CD4-positive, CD25-positive, alpha-beta regulatory T cell (primary cell): ENCODE measurements at regions not wholly inside any gene's neighbourhood (a gene's known extent, or its start where the extent isn't known, plus 50 kb on each side); places are given as distances from the start of the nearest gene placed in this dataset.
"Not testable (repeated sequence)": the region's sequence is repeated elsewhere in the genome, so short reads cannot be mapped to it uniquely, and the experiment has no call there.

ENCODE experiments used
- ATAC-seq, 2 donors: fragments of 150-1000 bp; cut with Tn5 transposase; one replicate each; pipeline ENCODE4 v1.10.0; 2021; ENCODE audit warnings: low read depth in 2 of 2, moderate number of reproducible peaks in 2 of 2, moderate library complexity in 1 of 2
- DNase-seq, 3 donors: peaks; one replicate each; pipeline versions ENCODE4 v3.0.0 to v3.0.0-alpha.2; 2012 to 2022; ENCODE audit warnings: mixed read lengths in 1 of 3
- H3K27ac ChIP-seq: one replicate; pipeline ENCODE4 v1.7.0; 2013; ENCODE audit warnings: mild to moderate bottlenecking, low read length; ENCODE audit not compliant: insufficient read depth, poor library complexity, severe bottlenecking
- H3K27me3 ChIP-seq: one replicate; pipeline ENCODE4 v1.7.0; 2013; ENCODE audit warnings: low read length; ENCODE audit not compliant: control insufficient read depth, insufficient read depth
- H3K36me3 ChIP-seq: one replicate; pipeline ENCODE4 v1.7.0; 2013; ENCODE audit warnings: mild to moderate bottlenecking, low read length, moderate library complexity; ENCODE audit not compliant: control insufficient read depth, insufficient read depth
- H3K4me1 ChIP-seq: 2 replicates; pipeline ENCODE4 v1.7.0; 2013; ENCODE audit warnings: mild to moderate bottlenecking, low read length; ENCODE audit not compliant: insufficient read depth, control insufficient read depth, poor library complexity, severe bottlenecking
- H3K4me3 ChIP-seq: one replicate; pipeline ENCODE4 v1.7.0; 2013; ENCODE audit warnings: low read depth, mild to moderate bottlenecking, low read length, moderate library complexity
- H3K9me3 ChIP-seq, 2 experiments: 1 replicate in 1 of 2; 2 replicates in 1 of 2; pipeline ENCODE4 v1.7.0; 2013; ENCODE audit warnings: low read length in 2 of 2, mild to moderate bottlenecking in 1 of 2, moderate library complexity in 1 of 2; ENCODE audit not compliant: control insufficient read depth in 2 of 2
- H3K27ac Mint-ChIP-seq, 3 donors: one replicate each; pipeline ENCODE4 v1.8.0; 2020 to 2022; ENCODE audit warnings: mild to moderate bottlenecking in 3 of 3, mixed read lengths in 3 of 3, moderate library complexity in 2 of 3
- H3K27me3 Mint-ChIP-seq: one replicate; pipeline ENCODE4 v1.8.0; 2022; ENCODE audit warnings: mild to moderate bottlenecking, mixed read lengths
- H3K36me3 Mint-ChIP-seq: one replicate; pipeline ENCODE4 v1.8.0; 2020; ENCODE audit warnings: mixed read lengths
- H3K4me1 Mint-ChIP-seq, 4 donors: one replicate each; pipeline ENCODE4 v1.8.0; 2020 to 2022; ENCODE audit warnings: mixed read lengths in 4 of 4, mild to moderate bottlenecking in 1 of 4
- H3K4me3 Mint-ChIP-seq, 4 donors: one replicate each; pipeline ENCODE4 v1.8.0; 2020 to 2022; ENCODE audit warnings: mild to moderate bottlenecking in 4 of 4, mixed read lengths in 4 of 4, moderate library complexity in 3 of 4
- H3K9me3 Mint-ChIP-seq, 7 donors: one replicate each; pipeline ENCODE4 v1.8.0; 2020 to 2022; ENCODE audit warnings: mixed read lengths in 7 of 7, mild to moderate bottlenecking in 3 of 7, moderate library complexity in 2 of 7

- H3K9me3 ChIP-seq, H3K4me1 Mint-ChIP-seq, H3K4me3 Mint-ChIP-seq, H3K27ac ChIP-seq, H3K9me3 Mint-ChIP-seq, H3K36me3 Mint-ChIP-seq, H3K4me3 ChIP-seq, H3K4me1 ChIP-seq, DNase-seq, H3K27ac Mint-ChIP-seq, H3K27me3 Mint-ChIP-seq, H3K36me3 ChIP-seq, H3K27me3 ChIP-seq, ATAC-seq: not testable (repeated sequence)
Measured at GRCh38 chr6:88390998-88391397, 224.9 kb upstream of the CNR1 start.

DNA sequence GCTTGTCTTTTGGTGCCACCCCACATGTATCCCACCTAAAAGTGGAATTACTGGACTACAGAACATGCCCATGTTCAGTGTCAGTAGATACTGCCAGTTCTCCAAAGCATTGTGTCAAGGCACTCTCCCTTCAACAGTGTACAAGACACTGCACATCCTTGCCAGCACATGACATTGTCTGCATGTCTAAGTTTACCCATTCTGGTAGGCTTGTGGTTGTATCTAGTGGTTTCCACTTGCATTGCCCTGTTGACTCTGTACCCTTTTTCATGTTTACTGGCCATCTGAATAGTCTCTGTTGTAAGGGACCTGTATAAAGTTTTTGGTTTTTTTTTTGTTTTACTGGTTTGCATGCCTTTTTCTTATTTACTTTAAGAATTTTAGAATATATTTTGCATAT, 222.4 kb upstream of the CNR1 start:
- peaks cover 3% of the 10 kb centered on the region for H3K36me3 Mint-ChIP-seq

GRCh38 chr6:88386167-88386566, 220.0 kb upstream of the CNR1 start:
- Histone ChIP-seq H3K4me1 (no peaks in the 10 kb centered on the region), H3K9me3 (no peaks in the 10 kb centered on the region), H3K36me3 (no peaks in the 10 kb centered on the region), H3K27ac (no peak overlapping the region), H3K4me3 (no peak overlapping the region), H3K27me3 (no peaks in the 10 kb centered on the region)
- H3K9me3 Mint-ChIP-seq: peaks cover 0 to 6% (median 0%) of the 10 kb centered on the region in 7 donors
- no peak overlapping the region for H3K4me3 Mint-ChIP-seq
- DNase-seq: no peak
- no peak for ATAC-seq
- no peaks in the 10 kb centered on the region for H3K36me3 Mint-ChIP-seq
- peaks cover 6% of the 10 kb centered on the region for H3K27me3 Mint-ChIP-seq
- no peak overlapping the region for H3K27ac Mint-ChIP-seq
- no peaks in the 10 kb centered on the region for H3K4me1 Mint-ChIP-seq

More for the DNA sequence above, 222.4 kb upstream of the CNR1 start:
- Histone ChIP-seq H3K9me3 (no peaks in the 10 kb centered on the region), H3K4me1 (no peaks in the 10 kb centered on the region), H3K4me3 (no peak overlapping the region), H3K27ac (no peak overlapping the region), H3K36me3 (no peaks in the 10 kb centered on the region), H3K27me3 (no peaks in the 10 kb centered on the region)
- no peaks in the 10 kb centered on the region for H3K4me1 Mint-ChIP-seq
- H3K27ac Mint-ChIP-seq: no peak overlapping the region
- no peak overlapping the region for H3K4me3 Mint-ChIP-seq
- no peak for ATAC-seq
- peaks cover 0 to 8% (median under 1%) of the 10 kb centered on the region in 7 donors for H3K9me3 Mint-ChIP-seq
- peaks cover 4% of the 10 kb centered on the region for H3K27me3 Mint-ChIP-seq
- DNase-seq: no peak

DNA sequence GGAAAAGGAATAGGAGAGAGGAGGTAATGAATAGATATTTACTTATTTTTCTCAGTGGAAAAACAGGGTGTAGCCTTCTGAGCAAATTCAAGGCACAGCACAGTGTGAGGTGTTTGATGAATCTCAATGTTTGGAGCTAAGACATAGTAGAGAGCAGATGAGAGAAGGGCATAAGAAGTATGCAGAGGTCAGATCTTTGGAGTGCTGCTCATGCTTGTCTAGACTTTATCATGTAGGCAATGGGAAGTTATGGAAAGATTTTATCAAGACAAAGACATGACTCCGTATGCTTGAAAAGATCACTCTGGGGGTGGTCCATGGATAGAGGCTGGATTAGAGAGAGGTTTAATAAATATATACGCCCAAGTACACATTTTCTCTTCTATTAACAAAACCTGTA, 217.0 kb upstream of the CNR1 start:
- no peak overlapping the region for H3K27ac ChIP-seq
- no peak overlapping the region for H3K4me3 ChIP-seq
- DNase-seq: no peak
- H3K9me3 ChIP-seq: no peaks in the 10 kb centered on the region
- H3K4me1 Mint-ChIP-seq: no peaks in the 10 kb centered on the region
- no peaks in the 10 kb centered on the region for H3K36me3 Mint-ChIP-seq
- H3K4me3 Mint-ChIP-seq: no peak overlapping the region
- no peaks in the 10 kb centered on the region for H3K4me1 ChIP-seq
- peaks cover 10% of the 10 kb centered on the region for H3K27me3 Mint-ChIP-seq
- no peaks in the 10 kb centered on the region for H3K36me3 ChIP-seq
- no peaks in the 10 kb centered on the region for H3K27me3 ChIP-seq
- H3K9me3 Mint-ChIP-seq: peaks cover 0 to 5% (median 0%) of the 10 kb centered on the region in 7 donors
- no peak overlapping the region for H3K27ac Mint-ChIP-seq
- ATAC-seq: no peak

- Histone ChIP-seq H3K27me3 (no peaks in the 10 kb centered on the region), H3K4me1 (no peaks in the 10 kb centered on the region), H3K36me3 (no peaks in the 10 kb centered on the region), H3K27ac (no peak overlapping the region), H3K4me3 (no peak overlapping the region), H3K9me3 (no peaks in the 10 kb centered on the region)
- H3K9me3 Mint-ChIP-seq: peaks cover 0 to 3% (median 0%) of the 10 kb centered on the region in 7 donors
- H3K36me3 Mint-ChIP-seq: no peaks in the 10 kb centered on the region
- H3K27ac Mint-ChIP-seq: no peak overlapping the region
- ATAC-seq (no peak), DNase-seq (no peak)
- H3K4me3 Mint-ChIP-seq: no peak overlapping the region
- H3K27me3 Mint-ChIP-seq: peaks cover 10% of the 10 kb centered on the region
- no peaks in the 10 kb centered on the region for H3K4me1 Mint-ChIP-seq
Measured at GRCh38 chr6:88381289-88381642, 215.1 kb upstream of the CNR1 start.

DNA sequence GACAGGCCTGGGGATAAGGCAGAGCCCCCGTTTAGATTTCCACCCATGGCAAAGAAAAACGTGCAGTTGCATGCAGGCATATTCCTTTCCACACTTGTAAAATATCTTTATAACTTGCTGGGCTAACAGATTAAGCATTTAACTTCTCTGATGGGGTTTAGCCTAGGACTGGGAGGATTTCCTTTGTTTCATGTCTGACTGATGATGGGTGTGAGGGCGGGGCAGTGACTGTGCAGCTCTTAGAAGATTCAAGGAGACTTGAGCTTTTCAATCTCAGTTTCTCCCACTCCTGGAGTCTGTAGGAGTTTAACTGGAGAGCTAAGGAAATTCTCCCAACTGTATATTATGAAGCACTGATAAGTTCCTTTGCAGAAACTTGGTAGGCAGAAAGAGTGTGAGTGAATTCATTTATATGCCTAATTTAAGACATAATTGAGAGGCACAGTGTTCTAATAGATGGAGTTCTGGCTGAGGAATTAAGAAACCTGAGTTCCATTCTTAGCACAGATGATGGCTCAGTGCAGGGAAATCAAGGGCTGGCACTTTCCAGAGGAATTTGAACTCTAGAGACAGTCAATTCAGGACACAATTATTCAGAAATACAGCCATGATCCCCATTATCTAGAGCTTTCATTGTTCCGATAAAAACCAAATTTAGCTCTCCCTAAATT, 214.6 kb upstream of the CNR1 start:
- Histone ChIP-seq H3K27me3 (no peaks in the 10 kb centered on the region), H3K4me1 (no peaks in the 10 kb centered on the region), H3K36me3 (no peaks in the 10 kb centered on the region), H3K9me3 (no peaks in the 10 kb centered on the region), H3K27ac (no peak overlapping the region), H3K4me3 (no peak overlapping the region)
- DNase-seq: no peak
- Mint-ChIP-seq H3K9me3 (peaks cover 0 to 3% (median 0%) of the 10 kb centered on the region in 7 donors), H3K27ac (no peak overlapping the region), H3K4me1 (no peaks in the 10 kb centered on the region), H3K36me3 (no peaks in the 10 kb centered on the region), H3K4me3 (no peak overlapping the region), H3K27me3 (peaks cover 10% of the 10 kb centered on the region)
- ATAC-seq: no peak

DNA sequence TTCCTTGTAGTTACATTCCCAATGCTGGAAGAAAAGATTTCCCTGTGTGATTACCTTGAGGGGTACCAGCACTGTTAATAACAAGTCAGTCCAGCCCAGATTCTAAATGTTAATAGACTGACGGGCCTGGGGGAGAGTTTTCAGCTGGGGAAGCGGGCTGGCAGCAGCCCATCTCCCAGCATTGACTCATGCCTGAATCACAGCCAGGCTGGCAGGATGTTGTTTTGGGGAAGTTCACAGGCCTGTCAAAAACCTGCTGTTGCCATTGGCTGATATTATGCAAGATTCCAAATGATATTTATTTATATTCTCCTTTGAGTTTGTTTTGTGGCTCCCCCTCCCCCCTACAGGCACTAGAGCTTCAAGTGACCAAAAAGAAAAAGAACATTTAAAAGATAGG, 213.9 kb upstream of the CNR1 start:
- Histone ChIP-seq H3K9me3 (no peaks in the 10 kb centered on the region), H3K4me3 (no peak overlapping the region), H3K36me3 (no peaks in the 10 kb centered on the region), H3K27ac (no peak overlapping the region), H3K27me3 (no peaks in the 10 kb centered on the region), H3K4me1 (no peaks in the 10 kb centered on the region)
- no peak for DNase-seq
- Mint-ChIP-seq H3K4me1 (no peaks in the 10 kb centered on the region), H3K4me3 (no peak overlapping the region), H3K36me3 (no peaks in the 10 kb centered on the region), H3K27me3 (peaks cover 10% of the 10 kb centered on the region), H3K27ac (no peak overlapping the region), H3K9me3 (peaks cover 0 to 3% (median 0%) of the 10 kb centered on the region in 7 donors)
- ATAC-seq: no peak

DNA sequence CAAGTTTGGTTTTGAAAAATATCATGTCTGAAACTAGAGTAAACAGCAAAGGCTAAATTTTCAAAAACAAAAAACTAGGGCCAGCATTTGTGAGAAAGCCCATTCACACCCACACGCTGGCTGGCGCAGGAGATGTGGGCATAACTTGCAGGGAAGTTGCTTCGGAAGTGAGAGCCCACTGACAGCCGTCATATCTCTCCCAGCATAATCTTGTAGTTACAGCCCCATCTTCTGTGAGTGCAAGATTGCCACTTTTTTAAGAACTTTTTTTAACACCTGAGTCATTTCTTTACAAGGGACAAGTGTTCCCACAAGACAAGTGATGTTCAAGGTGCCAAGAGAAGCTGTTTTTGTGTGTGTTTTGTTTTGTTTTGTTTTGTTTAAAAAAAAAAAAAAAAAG, 212.5 kb upstream of the CNR1 start:
- Mint-ChIP-seq H3K36me3 (no peaks in the 10 kb centered on the region), H3K9me3 (peaks cover 0 to 3% (median 0%) of the 10 kb centered on the region in 7 donors), H3K27ac (no peak overlapping the region), H3K27me3 (peaks cover 10% of the 10 kb centered on the region), H3K4me1 (no peaks in the 10 kb centered on the region), H3K4me3 (no peak overlapping the region)
- no peak overlapping the region for H3K27ac ChIP-seq
- no peak for DNase-seq
- no peaks in the 10 kb centered on the region for H3K4me1 ChIP-seq
- H3K9me3 ChIP-seq: no peaks in the 10 kb centered on the region
- no peaks in the 10 kb centered on the region for H3K27me3 ChIP-seq
- H3K4me3 ChIP-seq: no peak overlapping the region
- no peak for ATAC-seq
- no peaks in the 10 kb centered on the region for H3K36me3 ChIP-seq
